ENCODE measurements at regions not wholly inside any gene's neighbourhood (a gene's known extent, or its start where the extent isn't known, plus 50 kb on each side); places are given as distances from the start of the nearest gene placed in this dataset.

DNA sequence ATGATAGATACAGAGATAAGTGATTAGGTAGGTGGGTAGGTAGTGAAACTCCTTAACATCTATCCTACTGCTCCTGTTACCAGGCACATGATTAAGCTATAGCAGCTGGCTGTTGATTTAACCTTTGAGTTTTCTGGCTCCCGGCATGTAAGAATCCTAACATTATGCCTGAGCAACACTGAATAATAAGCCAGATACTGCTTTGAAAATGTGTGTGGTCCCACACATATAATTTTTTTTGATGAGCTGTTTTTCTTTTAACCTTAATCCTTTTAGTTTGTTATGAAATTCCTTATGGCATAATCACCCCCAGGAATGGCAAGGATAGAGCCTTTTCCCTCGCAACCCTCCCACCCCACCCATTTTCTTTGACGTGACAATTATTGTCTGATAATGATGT, 104.2 kb upstream of the NEUROD1 start (continued):
- TF ChIP-seq PBX3 (IDR thresholded peaks at IDR 0.05; ENCODE audit: insufficient replicate concordance, low read depth, low read length) (no peak), CBX3 (IDR thresholded peaks at IDR 0.05; ENCODE audit: borderline replicate concordance, low read depth) (no peak), POLR2A (IDR thresholded peaks at IDR 0.05; ENCODE audit: low read depth, low read length) (no peak), NR2C2 (IDR thresholded peaks at IDR 0.05; ENCODE audit: borderline replicate concordance, control insufficient read depth, insufficient read length, low read depth) (no peak), CHD4 (IDR thresholded peaks at IDR 0.05) (no peak), EZH2 (IDR thresholded peaks at IDR 0.05; ENCODE audit: borderline replicate concordance, control insufficient read depth, low read depth, low read length) (no peak), HDAC2 (IDR thresholded peaks at IDR 0.05) (no peak)
- TF ChIP-seq, protein P1, sequence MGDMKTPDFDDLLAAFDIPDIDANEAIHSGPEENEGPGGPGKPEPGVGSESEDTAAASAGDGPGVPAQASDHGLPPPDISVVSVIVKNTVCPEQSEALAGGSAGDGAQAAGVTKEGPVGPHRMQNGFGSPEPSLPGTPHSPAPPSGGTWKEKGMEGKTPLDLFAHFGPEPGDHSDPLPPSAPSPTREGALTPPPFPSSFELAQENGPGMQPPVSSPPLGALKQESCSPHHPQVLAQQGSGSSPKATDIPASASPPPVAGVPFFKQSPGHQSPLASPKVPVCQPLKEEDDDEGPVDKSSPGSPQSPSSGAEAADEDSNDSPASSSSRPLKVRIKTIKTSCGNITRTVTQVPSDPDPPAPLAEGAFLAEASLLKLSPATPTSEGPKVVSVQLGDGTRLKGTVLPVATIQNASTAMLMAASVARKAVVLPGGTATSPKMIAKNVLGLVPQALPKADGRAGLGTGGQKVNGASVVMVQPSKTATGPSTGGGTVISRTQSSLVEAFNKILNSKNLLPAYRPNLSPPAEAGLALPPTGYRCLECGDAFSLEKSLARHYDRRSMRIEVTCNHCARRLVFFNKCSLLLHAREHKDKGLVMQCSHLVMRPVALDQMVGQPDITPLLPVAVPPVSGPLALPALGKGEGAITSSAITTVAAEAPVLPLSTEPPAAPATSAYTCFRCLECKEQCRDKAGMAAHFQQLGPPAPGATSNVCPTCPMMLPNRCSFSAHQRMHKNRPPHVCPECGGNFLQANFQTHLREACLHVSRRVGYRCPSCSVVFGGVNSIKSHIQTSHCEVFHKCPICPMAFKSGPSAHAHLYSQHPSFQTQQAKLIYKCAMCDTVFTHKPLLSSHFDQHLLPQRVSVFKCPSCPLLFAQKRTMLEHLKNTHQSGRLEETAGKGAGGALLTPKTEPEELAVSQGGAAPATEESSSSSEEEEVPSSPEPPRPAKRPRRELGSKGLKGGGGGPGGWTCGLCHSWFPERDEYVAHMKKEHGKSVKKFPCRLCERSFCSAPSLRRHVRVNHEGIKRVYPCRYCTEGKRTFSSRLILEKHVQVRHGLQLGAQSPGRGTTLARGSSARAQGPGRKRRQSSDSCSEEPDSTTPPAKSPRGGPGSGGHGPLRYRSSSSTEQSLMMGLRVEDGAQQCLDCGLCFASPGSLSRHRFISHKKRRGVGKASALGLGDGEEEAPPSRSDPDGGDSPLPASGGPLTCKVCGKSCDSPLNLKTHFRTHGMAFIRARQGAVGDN (IDR thresholded peaks at IDR 0.05), result no peak

Measured in GM12878 (cell line).